ENCODE measurements at regions not wholly inside any gene's neighbourhood (a gene's known extent, or its start where the extent isn't known, plus 50 kb on each side); places are given as distances from the start of the nearest gene placed in this dataset.
"Not testable (repeated sequence)": the region's sequence is repeated elsewhere in the genome, so short reads cannot be mapped to it uniquely, and the experiment has no call there.

- DNase-seq: no peak
Observed at GRCh38 chr3:187795207-187795960, 50.1 kb upstream of the BCL6 start.

GRCh38 chr3:187798126-187798525 lies 52.9 kb upstream of the BCL6 start:
- no peak for DNase-seq

- no peak for DNase-seq
Observed at GRCh38 chr3:187798531-187799530, 53.6 kb upstream of the BCL6 start.

GRCh38 chr3:187799942-187800641 lies 54.8 kb upstream of the BCL6 start:
- DNase-seq: no peak

- DNase-seq: no peak
Observed at GRCh38 chr3:187801152-187801551, 55.9 kb upstream of the BCL6 start.

GRCh38 chr3:187802203-187802927 lies 57.1 kb upstream of the BCL6 start:
- no peak for DNase-seq

- DNase-seq: no peak
Observed at GRCh38 chr3:187802928-187803259, 57.6 kb upstream of the BCL6 start.

GRCh38 chr3:187804120-187804744 lies 59.0 kb upstream of the BCL6 start:
- no peak for DNase-seq

GRCh38 chr3:187804745-187805121 lies 59.5 kb upstream of the BCL6 start:
- no peak for DNase-seq

GRCh38 chr3:187805774-187806173 lies 60.5 kb upstream of the BCL6 start:
- no peak for DNase-seq

- peak; percentile 28 for DNase-seq
Observed at GRCh38 chr3:187807086-187807862, 62.0 kb upstream of the BCL6 start.

GRCh38 chr3:187808527-187808895 lies 63.2 kb upstream of the BCL6 start:
- no peak for DNase-seq

- DNase-seq: no peak
Observed at GRCh38 chr3:187809612-187809991, 64.3 kb upstream of the BCL6 start.

- DNase-seq: no peak
Observed at GRCh38 chr3:187810021-187810446, 64.8 kb upstream of the BCL6 start.

- DNase-seq: no peak
Observed at GRCh38 chr3:187811585-187812250, 66.5 kb upstream of the BCL6 start.

GRCh38 chr3:187812496-187812895 lies 67.2 kb upstream of the BCL6 start:
- DNase-seq: no peak

GRCh38 chr3:187813198-187813597 lies 67.9 kb upstream of the BCL6 start:
- no peak for DNase-seq

GRCh38 chr3:187817766-187818165 lies 72.5 kb upstream of the BCL6 start:
- not testable (repeated sequence) for DNase-seq

- DNase-seq: no peak
Observed at GRCh38 chr3:187821616-187822317, 76.5 kb upstream of the BCL6 start.

- DNase-seq: no peak
Observed at GRCh38 chr3:187822402-187822801, 77.1 kb upstream of the BCL6 start.

All from GOT3 (cell line).